GM18870 (cell line): ENCODE measurements at regions not wholly inside any gene's neighbourhood (a gene's known extent, or its start where the extent isn't known, plus 50 kb on each side); places are given as distances from the start of the nearest gene placed in this dataset.
"Not testable (repeated sequence)": the region's sequence is repeated elsewhere in the genome, so short reads cannot be mapped to it uniquely, and the experiment has no call there.

Experiments
- ATAC-seq: cut with Tn5 transposase; IDR thresholded peaks from one replicate; pipeline ENCODE4 v1.9.1; 2021; ENCODE audit warnings: moderate library complexity; ENCODE audit not compliant: unreplicated experiment

- no peak for ATAC-seq
These were observed 183.7 kb downstream of the TAF11L14 start for GRCh38 chr5:17817990-17818389.

GRCh38 chr5:17819783-17820182 is 185.5 kb downstream of the TAF11L14 start:
- no peak for ATAC-seq

- no peak for ATAC-seq
These were observed 194.4 kb downstream of the TAF11L14 start for GRCh38 chr5:17828681-17829080.

- no peak for ATAC-seq
These were observed 195.2 kb downstream of the TAF11L14 start for GRCh38 chr5:17829456-17829855.

GRCh38 chr5:17831279-17831678 is 197.0 kb downstream of the TAF11L14 start:
- no peak for ATAC-seq

GRCh38 chr5:17832949-17833745 is 198.9 kb downstream of the TAF11L14 start:
- ATAC-seq = no peak

GRCh38 chr5:17837757-17838156 is 203.5 kb downstream of the TAF11L14 start:
- no peak for ATAC-seq

GRCh38 chr5:17838469-17838868 is 204.2 kb downstream of the TAF11L14 start:
- ATAC-seq = no peak

- ATAC-seq = no peak
These were observed 205.6 kb downstream of the TAF11L14 start for GRCh38 chr5:17839848-17840247.

- no peak for ATAC-seq
These were observed 212.2 kb downstream of the TAF11L14 start for GRCh38 chr5:17846496-17846895.

- ATAC-seq = no peak
These were observed 213.0 kb downstream of the TAF11L14 start for GRCh38 chr5:17847286-17847685.

GRCh38 chr5:17852111-17852510 is 217.9 kb downstream of the TAF11L14 start:
- no peak for ATAC-seq

GRCh38 chr5:17852740-17853139 is 218.5 kb downstream of the TAF11L14 start:
- ATAC-seq = no peak

GRCh38 chr5:17854901-17855300 is 220.6 kb downstream of the TAF11L14 start:
- ATAC-seq = no peak

- ATAC-seq = no peak
These were observed 226.5 kb downstream of the TAF11L14 start for GRCh38 chr5:17860660-17861315.

GRCh38 chr5:17864903-17865302 is 230.6 kb downstream of the TAF11L14 start:
- ATAC-seq = not testable (repeated sequence)

- not testable (repeated sequence) for ATAC-seq
These were observed 231.7 kb downstream of the TAF11L14 start for GRCh38 chr5:17865966-17866365.

- ATAC-seq = no peak
These were observed 237.9 kb downstream of the TAF11L14 start for GRCh38 chr5:17872204-17872603.

- ATAC-seq = no peak
These were observed 244.3 kb downstream of the TAF11L14 start for GRCh38 chr5:17878541-17878940.

GRCh38 chr5:17879276-17879675 is 245.0 kb downstream of the TAF11L14 start:
- no peak for ATAC-seq

- ATAC-seq = no peak
These were observed 246.6 kb downstream of the TAF11L14 start for GRCh38 chr5:17880869-17881268.

- no peak for ATAC-seq
These were observed 248.7 kb downstream of the TAF11L14 start for GRCh38 chr5:17882760-17883488.
